DMS114 treated with DMSO at 0.1 percent for 48 hours (cell line): ENCODE measurements at regions not wholly inside any gene's neighbourhood (a gene's known extent, or its start where the extent isn't known, plus 50 kb on each side); places are given as distances from the start of the nearest gene placed in this dataset.

Experiments used
- DNase-seq: peaks from one replicate; lab custom pipeline; 2025; ENCODE audit not compliant: unreplicated experiment; lab: John Stamatoyannopoulos, UW

- DNase-seq: no peak
These were observed 635.9 kb upstream of the FRG1 start for GRCh38 chr4:189304809-189305208.

- DNase-seq: no peak
These were observed 635.2 kb upstream of the FRG1 start for GRCh38 chr4:189305500-189305899.

GRCh38 chr4:189311251-189311650 lies 629.4 kb upstream of the FRG1 start:
- no peak for DNase-seq

- no peak for DNase-seq
These were observed 627.6 kb upstream of the FRG1 start for GRCh38 chr4:189313064-189313463.

- no peak for DNase-seq
These were observed 626.7 kb upstream of the FRG1 start for GRCh38 chr4:189313861-189314513.

GRCh38 chr4:189322426-189322825 lies 618.2 kb upstream of the FRG1 start:
- no peak for DNase-seq

GRCh38 chr4:189341881-189342280 lies 598.8 kb upstream of the FRG1 start:
- no peak for DNase-seq

GRCh38 chr4:189355590-189355989 lies 585.1 kb upstream of the FRG1 start:
- no peak for DNase-seq

- no peak for DNase-seq
These were observed 578.3 kb upstream of the FRG1 start for GRCh38 chr4:189362364-189362763.

- no peak for DNase-seq
These were observed 576.6 kb upstream of the FRG1 start for GRCh38 chr4:189364032-189364449.

GRCh38 chr4:189365451-189365850 lies 575.2 kb upstream of the FRG1 start:
- no peak for DNase-seq

GRCh38 chr4:189367832-189368231 lies 572.8 kb upstream of the FRG1 start:
- no peak for DNase-seq

- no peak for DNase-seq
These were observed 566.5 kb upstream of the FRG1 start for GRCh38 chr4:189374176-189374575.

- DNase-seq: no peak
These were observed 563.8 kb upstream of the FRG1 start for GRCh38 chr4:189376901-189377300.

GRCh38 chr4:189377569-189377968 lies 563.1 kb upstream of the FRG1 start:
- DNase-seq: no peak

- DNase-seq: no peak
These were observed 555.6 kb upstream of the FRG1 start for GRCh38 chr4:189385098-189385497.

GRCh38 chr4:189385579-189385978 lies 555.1 kb upstream of the FRG1 start:
- DNase-seq: no peak

- no peak for DNase-seq
These were observed 544.2 kb upstream of the FRG1 start for GRCh38 chr4:189396435-189396834.

- DNase-seq: no peak
These were observed 536.4 kb upstream of the FRG1 start for GRCh38 chr4:189404271-189404670.

GRCh38 chr4:189409158-189409557 lies 531.5 kb upstream of the FRG1 start:
- no peak for DNase-seq

- DNase-seq: no peak
These were observed 526.7 kb upstream of the FRG1 start for GRCh38 chr4:189414021-189414420.

GRCh38 chr4:189420572-189420971 lies 520.1 kb upstream of the FRG1 start:
- DNase-seq: no peak

GRCh38 chr4:189436207-189436606 lies 504.5 kb upstream of the FRG1 start:
- DNase-seq: no peak
